Adipose tissue (tissue), 3 donors: ENCODE measurements at regions not wholly inside any gene's neighbourhood (a gene's known extent, or its start where the extent isn't known, plus 50 kb on each side); places are given as distances from the start of the nearest gene placed in this dataset.
"Not testable (repeated sequence)": the region's sequence is repeated elsewhere in the genome, so short reads cannot be mapped to it uniquely, and the experiment has no call there.

ENCODE experiments used
- H3K27ac ChIP-seq: one replicate; pipeline ENCODE4 v1.5.1; 2013; ENCODE audit warnings: low read depth, low read length
- WGBS, 3 donors: extraction: QIAGEN DNeasy Blood & Tissue Kit; methylation state at CpG; one replicate each; pipeline ENCODE4 v1.1.7; 2013; 5-methylcytosine and 5-hydroxymethylcytosine counted together
- donor health status: healthy with polysubstance abuse.
- donor health status: Bipolar disorder and iron deficiency.
- donor health status: healthy.

DNA sequence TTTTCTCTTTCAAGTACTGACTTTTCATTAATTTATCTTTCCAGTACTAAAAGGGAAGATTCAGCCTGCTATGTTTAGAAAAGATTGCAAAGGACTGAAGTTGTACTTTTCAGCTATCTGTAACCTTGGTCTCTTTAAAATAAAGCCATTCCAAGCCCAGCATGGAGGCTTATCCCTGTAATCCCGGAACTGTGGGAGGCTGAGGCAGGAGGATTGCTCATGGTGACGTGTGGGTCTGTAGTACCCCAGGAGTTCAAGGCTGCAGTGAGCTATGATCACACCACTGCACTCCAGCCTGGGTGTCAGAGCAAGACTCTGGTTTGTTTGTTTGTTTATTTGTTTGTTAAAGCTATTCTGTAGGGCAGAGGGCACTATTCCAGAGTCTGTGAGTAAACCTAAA, 50.6 kb upstream of the TMEM170B start:
- no peak overlapping the region for H3K27ac ChIP-seq
- WGBS, 3 donors: 87 to 93% (median 92%) methylated on average over 2 of the region's 2 CpGs

- WGBS, 3 donors: 80 to 95% (median 90%) methylated on average over 7 of the region's 7 CpGs
- no peak overlapping the region for H3K27ac ChIP-seq
Measured at GRCh38 chr6:11486486-11486885, 51.1 kb upstream of the TMEM170B start.

GRCh38 chr6:11486051-11486450, 51.5 kb upstream of the TMEM170B start:
- H3K27ac ChIP-seq: no peak overlapping the region
- WGBS, 3 donors: 82 to 91% (median 88%) methylated on average over 2 of the region's 2 CpGs

DNA sequence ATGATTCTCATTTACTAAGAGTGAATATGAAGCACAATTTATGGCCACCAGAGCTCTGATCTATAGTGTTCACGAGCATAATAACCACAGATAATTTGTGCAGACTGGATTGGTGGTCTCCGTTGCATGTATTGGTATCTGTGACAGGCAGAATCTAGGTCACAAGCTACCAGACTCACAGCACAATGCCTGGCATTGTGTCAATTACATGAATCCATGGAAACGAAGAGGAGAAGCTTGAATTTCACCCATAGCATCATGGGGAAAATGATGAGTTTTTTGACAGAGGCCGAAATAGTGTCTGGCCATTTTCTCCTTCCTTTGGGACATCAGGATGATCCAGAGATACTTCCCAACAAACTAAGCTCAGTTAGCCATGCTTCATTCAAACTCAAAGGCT, 52.3 kb upstream of the TMEM170B start:
- 68 to 73% (median 69%) methylated on average over 4 of the region's 4 CpGs for WGBS, 3 donors
- H3K27ac ChIP-seq: no peak overlapping the region

DNA sequence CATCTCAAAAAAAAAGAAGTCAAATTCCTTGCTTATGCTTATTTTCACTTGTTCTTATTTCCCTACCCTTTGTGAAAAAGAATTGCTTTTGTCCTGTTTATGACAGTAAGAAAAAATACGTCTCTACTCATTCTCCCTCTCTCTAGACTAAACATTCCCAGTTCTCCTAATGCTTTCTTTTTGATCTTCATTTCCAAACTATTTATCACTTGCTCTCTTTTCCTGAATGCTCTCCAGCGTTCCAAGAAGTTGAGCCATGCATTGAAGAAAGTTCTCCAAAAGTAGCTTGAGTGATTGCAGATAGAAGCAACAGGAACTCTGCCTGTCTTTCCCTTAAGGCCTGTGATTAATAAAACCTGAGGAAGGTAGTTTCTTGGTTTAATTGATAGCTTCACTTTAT, 53.1 kb upstream of the TMEM170B start:
- 64 to 82% (median 67%) methylated on average over 2 of the region's 2 CpGs for WGBS, 3 donors
- no peak overlapping the region for H3K27ac ChIP-seq

- WGBS, 3 donors: 60 to 80% (median 63%) methylated on average over 3 of the region's 3 CpGs
- H3K27ac ChIP-seq: no peak overlapping the region
Measured at GRCh38 chr6:11482616-11483015, 54.9 kb upstream of the TMEM170B start.

- H3K27ac ChIP-seq: no peak overlapping the region
- WGBS, 3 donors: 45 to 75% (median 55%) methylated on average over 4 of the region's 4 CpGs
Measured at GRCh38 chr6:11480541-11480940, 57.0 kb upstream of the TMEM170B start.

DNA sequence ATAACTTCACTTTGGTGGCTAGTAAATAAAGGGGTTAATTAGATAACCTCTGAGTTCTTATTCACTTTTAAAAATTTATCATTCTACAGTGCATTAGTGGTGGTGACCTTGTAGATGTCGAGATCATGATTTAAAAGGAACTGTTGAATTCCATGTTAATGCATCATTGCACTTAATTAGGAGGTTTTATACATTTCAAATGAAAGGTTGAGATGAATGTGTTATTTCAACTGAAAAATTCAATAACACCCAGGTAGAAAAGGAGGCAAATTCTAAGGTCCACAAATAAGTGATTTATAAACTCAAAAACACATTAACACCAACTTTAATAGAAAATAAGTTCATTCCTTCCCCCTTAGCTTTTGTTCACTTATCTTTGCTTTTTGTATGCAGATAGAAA, 58.3 kb upstream of the TMEM170B start:
- no peak overlapping the region for H3K27ac ChIP-seq
- 30 to 76% (median 72%) methylated on average over 1 of the region's 1 CpG for WGBS, 3 donors

GRCh38 chr6:11478586-11478985, 59.0 kb upstream of the TMEM170B start:
- no peak overlapping the region for H3K27ac ChIP-seq
- WGBS, 3 donors: 73 to 81% (median 74%) methylated on average over 7 of the region's 7 CpGs

- no peak overlapping the region for H3K27ac ChIP-seq
Measured at GRCh38 chr6:11475016-11475415, 62.5 kb upstream of the TMEM170B start.

DNA sequence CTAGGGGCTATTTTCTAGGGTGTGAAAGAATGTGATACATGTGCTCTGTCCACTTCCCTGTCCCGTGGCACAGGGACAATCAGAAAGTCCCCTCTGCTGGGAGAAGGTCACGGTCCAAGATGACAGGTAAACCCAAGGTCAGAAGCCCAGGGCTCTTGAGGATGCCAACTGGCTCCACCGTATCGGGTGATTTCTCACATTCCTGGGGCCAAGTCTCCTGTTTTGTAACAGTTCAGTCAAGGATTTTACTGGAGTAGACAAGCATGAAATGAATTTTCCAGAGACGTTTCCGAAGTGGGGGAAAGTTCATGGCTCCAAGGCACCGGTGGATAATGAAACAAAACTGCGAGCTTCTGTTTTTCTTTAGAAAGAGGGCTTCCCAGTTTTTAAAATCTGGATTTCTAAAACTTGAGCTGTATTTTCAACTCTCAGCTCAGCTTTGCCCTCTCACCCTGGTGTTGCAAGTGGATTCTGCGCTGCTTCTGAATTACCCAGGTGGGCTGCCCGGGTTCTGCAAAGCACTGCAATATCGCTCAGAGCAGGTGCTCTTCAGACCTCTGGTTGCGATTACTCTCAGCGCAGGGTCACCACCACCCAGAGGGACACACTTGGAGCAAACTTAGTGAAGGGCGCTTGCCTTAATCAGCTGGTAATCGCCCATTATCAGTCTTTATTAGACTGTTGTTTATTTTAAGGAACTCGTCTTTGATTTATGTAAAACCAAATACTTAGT, 64.4 kb upstream of the TMEM170B start:
- no peak overlapping the region for H3K27ac ChIP-seq
- WGBS, 3 donors: 45 to 58% (median 50%) methylated on average over 16 of the region's 16 CpGs

- WGBS, 3 donors: 85 to 88% (median 85%) methylated on average over 4 of the region's 4 CpGs
- no peak overlapping the region for H3K27ac ChIP-seq
Measured at GRCh38 chr6:11471261-11471660, 66.3 kb upstream of the TMEM170B start.

GRCh38 chr6:11469684-11470083, 67.9 kb upstream of the TMEM170B start:
- no peak overlapping the region for H3K27ac ChIP-seq
- 94 to 98% (median 97%) methylated on average over 1 of the region's 1 CpG for WGBS, 3 donors

DNA sequence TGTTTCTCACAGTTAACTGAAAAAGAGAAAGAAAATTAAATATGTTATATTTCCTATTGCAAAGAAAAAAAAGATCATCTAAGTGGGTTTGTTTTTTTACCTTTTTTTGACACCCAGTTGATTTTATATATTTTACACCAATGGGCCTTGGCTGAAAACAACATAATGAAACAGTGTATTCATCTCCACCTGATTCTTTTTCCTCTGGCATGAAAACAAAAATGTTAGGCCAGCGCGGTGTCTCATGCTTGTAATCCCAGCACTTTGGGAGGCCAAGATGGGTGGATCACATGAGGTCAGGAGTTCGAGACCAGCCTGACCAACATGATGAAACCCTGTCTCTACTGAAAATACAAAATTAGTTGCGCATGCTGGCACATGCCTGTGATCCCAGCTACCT, 69.3 kb upstream of the TMEM170B start:
- WGBS, 3 donors: 58 to 65% (median 64%) methylated on average over 4 of the region's 4 CpGs
- H3K27ac ChIP-seq: not testable (repeated sequence)

DNA sequence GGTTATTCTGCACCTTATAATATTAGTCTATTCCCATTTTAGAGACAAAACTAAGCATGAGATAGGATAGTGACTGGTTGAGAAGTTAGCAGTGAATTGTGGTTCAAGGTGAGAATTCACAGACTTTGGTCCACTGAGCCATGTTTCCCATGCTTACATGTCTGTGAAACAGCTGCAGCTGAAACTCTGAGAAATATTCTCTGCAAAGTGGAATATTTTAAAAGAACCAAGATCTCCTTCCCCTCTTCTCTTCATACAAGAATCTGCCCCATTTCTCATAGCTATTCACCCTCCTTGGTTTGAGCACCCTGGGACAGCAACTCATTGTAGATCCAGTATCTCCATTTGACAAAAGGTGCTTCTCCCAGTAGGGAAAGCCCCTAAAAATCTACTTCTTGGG, 70.2 kb upstream of the TMEM170B start:
- H3K27ac ChIP-seq: no peak overlapping the region

GRCh38 chr6:11463398-11463780, 74.2 kb upstream of the TMEM170B start:
- H3K27ac ChIP-seq: no peak overlapping the region
- WGBS, 3 donors: 88 to 90% (median 89%) methylated on average over 4 of the region's 4 CpGs

DNA sequence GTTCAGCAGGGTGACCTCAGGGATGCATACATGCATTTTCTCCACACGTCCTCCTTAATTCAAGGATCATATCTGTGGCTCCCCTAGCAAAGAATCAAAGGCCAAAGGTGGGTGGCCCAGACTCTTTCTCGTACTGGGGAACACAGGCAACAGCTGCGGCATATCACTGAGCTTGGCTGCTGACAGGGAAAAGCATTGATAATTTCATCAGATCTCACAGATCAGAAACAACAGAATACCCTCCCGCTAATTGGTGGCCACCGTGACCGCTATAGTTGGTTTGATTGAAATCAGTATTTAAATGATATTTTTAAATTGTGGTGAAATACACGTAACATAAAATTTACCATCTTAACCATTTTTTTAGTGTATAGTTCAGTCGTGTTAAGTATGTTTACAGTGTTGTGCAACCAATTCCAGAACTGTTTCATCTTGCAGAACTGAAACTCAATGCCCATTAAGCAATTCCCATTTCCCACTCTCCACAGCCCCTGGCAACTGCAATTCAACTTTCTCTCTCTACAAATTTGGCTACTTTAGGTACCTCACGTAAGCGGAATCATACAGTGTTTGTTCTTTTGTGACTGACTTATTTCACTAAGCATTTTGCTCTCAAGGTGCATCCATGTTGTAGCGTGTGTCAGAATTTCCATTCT, 74.7 kb upstream of the TMEM170B start:
- H3K27ac ChIP-seq: no peak overlapping the region
- 61 to 78% (median 64%) methylated on average over 11 of the region's 11 CpGs for WGBS, 3 donors

DNA sequence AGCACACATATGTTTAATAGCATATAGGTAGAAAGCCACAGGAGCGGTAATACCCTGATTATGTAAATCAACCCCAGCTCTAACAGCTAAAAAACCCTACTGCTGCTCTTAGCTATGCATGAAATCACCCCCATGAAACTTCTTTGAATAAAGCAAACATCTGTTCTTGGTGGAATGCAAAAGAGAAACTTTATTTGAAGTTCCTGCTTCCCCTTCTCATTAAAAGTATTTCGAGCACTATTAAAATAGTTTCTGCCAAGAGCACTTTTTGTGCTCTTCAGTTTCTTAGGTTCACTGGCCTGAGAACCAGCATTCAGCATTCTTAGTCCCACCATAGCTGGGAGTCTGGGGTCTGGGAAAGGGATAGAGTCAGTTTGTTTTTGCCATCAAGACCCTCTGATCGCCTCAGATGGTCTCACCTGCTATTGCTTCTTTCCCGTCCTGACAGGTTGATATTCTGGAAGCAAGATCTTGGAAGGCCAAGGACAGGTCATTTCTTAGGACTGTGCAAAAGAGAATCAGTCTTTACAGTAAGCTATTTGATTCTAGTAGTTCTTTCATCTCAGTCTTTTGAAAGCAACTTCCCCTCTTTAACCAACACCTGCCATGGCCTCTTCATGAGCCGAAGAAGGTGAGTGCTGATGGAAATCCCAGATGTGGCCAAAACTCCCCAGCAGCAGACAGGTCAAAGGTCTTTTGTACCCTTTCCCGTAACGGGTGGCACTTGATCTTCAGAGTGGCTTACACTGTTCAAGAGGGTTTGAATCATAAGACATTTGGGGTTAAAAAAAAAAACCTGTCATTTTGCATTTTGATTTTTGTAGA, 76.5 kb upstream of the TMEM170B start:
- H3K27ac ChIP-seq: no peak overlapping the region

GRCh38 chr6:11460001-11460668, 77.4 kb upstream of the TMEM170B start:
- 63 to 88% (median 80%) methylated on average over 4 of the region's 4 CpGs for WGBS, 3 donors
- no peak overlapping the region for H3K27ac ChIP-seq

More for the DNA sequence above, 76.5 kb upstream of the TMEM170B start:
- 74 to 77% (median 75%) methylated on average over 7 of the region's 7 CpGs for WGBS, 3 donors
